ENCODE measurements at regions not wholly inside any gene's neighbourhood (a gene's known extent, or its start where the extent isn't known, plus 50 kb on each side); places are given as distances from the start of the nearest gene placed in this dataset.

DNA sequence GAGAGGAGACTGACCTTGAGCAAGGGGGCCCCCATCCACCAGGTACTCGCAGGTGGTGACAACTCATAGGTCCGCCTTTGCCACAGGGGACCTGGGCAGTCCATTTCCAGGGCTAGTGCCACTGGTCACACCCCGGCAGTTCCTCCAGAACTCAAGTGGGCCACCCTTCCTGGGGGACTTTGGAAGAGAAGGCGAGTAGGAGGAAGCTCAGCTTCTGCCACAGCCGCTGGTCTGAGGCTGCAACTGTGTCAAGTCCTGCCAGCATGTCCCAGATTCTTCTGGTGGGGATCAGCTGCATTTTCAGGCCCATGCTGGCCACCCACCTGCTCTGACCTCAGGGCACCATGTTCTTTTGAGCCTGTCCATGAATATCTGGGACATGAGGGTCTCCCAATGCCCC lies 423.9 kb upstream of the MYT1L start:
- no peak for DNase-seq

- no peak for DNase-seq
Measured at GRCh38 chr2:2751715-2752315, 420.7 kb upstream of the MYT1L start.

GRCh38 chr2:2750867-2751714 lies 420.0 kb upstream of the MYT1L start:
- no peak for DNase-seq

GRCh38 chr2:2749206-2749598 lies 418.1 kb upstream of the MYT1L start:
- no peak for DNase-seq

GRCh38 chr2:2748399-2749205 lies 417.5 kb upstream of the MYT1L start:
- DNase-seq = no peak

- no peak for DNase-seq
Measured at GRCh38 chr2:2747797-2748301, 416.8 kb upstream of the MYT1L start.

GRCh38 chr2:2746731-2747130 lies 415.7 kb upstream of the MYT1L start:
- no peak for DNase-seq

DNA sequence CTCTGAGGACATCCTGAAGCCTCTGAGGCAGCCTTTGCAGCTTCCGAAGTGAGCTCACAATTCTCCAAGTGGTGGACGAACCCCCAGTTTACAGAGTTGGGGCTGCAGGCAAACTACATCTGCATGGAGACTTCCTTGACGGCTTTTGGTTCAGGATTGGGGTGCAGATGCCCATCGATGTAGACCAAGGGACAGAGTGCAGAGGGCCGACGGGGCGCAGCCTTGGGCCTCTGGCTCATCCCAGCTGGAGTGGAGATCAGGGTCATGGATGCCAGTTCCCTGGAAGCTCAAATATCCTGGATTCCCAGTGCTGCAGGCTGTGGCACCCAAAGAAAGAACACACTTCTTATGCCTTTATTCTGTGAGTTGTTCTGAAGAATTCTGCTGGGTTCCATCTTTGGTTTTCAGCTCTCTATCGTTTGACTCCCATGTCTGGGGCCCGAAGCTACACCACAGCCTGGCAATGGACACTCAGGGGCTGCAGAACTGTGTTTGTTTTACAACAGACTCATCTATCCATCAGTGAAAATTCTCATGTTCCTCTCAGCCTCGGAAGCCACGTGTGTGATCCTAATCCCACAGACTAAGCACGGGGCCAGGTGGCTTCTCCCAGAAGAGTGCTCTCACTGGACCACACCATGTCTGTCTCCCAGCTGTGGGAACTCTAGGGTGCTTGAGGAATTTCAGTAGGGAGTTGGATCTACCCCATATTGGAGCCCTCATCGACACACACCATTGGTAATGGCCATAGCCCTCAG lies 414.1 kb upstream of the MYT1L start:
- no peak for DNase-seq

DNA sequence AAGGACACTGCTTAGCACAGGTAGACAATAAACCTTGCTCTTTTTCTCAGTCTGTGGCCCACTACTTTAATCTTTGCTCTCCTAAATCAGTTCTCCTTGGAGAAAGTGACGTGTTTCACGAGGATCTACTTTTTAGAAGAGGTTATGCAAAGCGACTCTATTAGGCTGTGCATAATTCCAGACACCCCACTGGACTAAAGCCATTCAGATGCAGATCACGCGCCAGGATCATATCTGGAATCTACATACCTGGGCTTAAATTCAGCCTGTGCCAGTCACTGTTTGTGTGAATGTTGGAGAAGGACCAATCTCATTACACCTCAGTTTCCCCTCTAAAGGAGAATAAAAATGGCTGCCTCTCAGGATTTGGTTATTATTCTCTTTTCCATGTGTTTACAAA lies 413.0 kb upstream of the MYT1L start:
- no peak for DNase-seq

DNA sequence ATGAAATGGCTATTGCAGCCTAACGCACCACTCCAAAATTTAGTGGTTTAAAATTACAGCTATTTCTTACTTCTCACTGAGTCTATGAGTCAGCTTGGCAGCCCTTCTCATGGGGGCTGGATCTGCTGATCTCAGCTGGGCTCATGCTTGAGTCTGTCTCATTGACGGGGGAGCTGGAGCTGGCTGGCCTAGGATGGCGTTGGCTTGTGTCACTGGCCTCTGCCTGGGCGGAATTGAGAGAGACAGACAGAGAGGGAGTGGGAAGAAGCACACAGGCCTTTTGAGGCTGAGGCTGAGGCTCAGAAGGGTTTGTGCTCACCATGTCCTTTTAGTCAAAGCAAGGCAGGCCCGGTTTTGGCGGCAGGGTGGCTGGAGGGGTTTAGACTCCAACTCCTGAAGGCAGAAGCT lies 412.1 kb upstream of the MYT1L start:
- DNase-seq = no peak

DNA sequence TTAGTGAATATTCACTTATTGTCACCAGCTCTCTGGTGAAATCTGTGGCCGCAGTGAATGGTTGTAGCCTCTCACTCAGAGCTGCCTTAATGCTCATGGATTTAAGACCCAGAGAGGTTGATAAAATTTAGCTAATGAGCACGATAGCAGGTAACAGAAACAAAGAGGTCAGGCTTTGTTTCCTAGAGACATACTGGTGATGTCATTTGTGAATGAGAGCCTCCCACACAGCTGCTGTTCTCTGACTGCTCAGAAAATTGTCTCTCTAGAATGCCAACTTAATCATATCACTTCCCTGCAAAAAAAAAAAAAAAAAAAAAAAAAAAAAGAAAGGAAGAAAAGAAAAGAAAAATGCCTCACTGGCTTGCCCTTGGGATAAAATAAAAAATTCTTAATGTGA lies 411.7 kb upstream of the MYT1L start:
- no peak for DNase-seq

- no peak for DNase-seq
Measured at GRCh38 chr2:2740238-2740775, 409.2 kb upstream of the MYT1L start.

- DNase-seq = no peak
Measured at GRCh38 chr2:2739231-2739795, 408.2 kb upstream of the MYT1L start.

DNA sequence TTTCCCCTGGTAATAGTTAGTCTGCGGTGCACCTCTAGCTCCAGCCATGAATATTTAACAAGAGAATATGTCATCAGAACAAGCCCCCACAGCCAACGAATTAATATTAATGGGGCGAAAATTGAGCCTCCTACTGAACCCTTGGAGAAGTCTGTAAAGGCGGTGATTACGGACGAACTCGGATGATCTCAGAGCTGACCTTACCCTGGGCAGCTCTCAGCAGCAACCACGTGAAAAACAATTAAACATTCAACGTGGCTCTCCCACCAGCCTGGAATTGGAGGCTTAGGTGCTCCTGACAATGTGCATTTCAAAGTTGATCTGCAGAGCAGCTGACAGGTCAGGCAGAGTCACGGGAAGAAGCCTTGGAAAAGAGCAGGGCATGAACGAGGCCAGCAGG lies 407.6 kb upstream of the MYT1L start:
- DNase-seq = no peak

DNA sequence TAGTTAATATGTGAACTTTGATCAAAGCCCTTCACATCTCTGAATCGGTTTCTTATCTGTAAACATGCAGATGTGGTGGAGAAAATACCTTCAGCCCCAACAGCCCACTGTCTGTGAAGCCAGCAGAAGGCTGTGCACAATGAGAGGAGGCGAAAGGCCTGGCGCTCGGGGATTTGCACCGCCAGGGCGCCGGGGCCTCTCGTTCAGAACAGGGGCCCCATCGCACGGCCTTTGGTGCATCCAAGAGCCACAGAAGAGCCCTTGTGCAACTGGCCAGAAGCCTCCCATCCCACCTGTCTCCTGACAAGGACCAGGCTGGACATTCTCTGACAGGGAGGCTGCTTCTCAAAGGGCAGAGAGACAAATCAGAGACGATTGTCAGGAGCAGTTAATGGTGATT lies 407.2 kb upstream of the MYT1L start:
- no peak for DNase-seq

- DNase-seq = no peak
Measured at GRCh38 chr2:2735041-2735440, 404.0 kb upstream of the MYT1L start.

DNA sequence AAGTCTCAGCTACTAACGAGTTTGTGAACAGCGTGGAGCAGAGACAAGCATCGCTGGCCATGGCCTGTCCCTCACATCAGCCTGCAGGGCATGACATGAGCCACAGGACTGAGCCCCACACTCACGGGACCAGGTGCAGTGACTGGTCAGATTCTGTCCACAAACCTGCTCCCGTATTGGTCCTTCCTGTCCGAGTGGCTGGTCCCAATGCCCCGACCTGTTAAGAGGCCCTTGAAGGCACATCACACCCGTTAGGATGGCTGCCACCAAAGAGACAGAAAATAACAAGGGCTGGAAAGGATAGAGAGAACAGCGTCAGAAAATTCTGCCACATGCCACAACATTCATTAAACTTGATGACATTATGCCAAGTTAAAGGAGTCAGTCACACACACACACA lies 403.2 kb upstream of the MYT1L start:
- DNase-seq = no peak

GRCh38 chr2:2733818-2734217 lies 402.7 kb upstream of the MYT1L start:
- DNase-seq = no peak

DNA sequence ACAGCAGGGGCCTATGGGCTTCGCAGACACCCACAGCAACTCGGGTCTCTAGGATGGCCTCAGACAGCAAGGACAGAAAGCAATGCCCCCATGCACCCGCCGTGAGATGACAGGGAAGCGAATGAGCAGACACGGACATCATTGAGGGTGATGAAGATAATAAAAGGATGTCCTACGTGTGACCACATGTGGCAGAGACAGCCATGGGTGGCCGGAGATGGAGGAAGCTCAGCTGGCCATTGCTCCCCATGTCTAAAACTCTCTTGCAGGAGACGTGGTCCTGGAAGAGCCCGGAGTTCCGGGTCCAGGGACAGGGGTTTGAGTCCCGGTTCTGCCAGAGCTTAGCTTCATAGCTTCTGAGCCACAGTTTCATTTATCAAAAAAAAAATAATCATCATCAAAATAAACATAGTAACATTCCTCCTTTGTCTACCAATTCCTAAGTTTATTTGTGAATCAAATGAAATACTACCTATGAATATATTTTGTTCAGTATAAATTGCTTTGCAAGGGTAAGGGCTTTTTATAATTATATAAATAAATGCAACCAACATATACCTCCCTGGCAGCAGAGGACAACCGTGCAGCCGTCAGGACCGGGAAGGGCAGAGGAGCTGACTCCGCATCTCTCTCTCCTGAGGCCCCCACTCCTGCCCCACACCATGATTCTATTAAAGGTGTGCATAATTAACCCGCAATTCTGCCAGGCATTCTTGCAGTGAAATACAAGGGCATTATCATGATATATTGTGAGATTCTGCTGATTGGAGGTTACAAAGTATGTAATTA lies 401.4 kb upstream of the MYT1L start:
- no peak for DNase-seq

GRCh38 chr2:2731816-2732284 lies 400.8 kb upstream of the MYT1L start:
- DNase-seq = no peak

DNA sequence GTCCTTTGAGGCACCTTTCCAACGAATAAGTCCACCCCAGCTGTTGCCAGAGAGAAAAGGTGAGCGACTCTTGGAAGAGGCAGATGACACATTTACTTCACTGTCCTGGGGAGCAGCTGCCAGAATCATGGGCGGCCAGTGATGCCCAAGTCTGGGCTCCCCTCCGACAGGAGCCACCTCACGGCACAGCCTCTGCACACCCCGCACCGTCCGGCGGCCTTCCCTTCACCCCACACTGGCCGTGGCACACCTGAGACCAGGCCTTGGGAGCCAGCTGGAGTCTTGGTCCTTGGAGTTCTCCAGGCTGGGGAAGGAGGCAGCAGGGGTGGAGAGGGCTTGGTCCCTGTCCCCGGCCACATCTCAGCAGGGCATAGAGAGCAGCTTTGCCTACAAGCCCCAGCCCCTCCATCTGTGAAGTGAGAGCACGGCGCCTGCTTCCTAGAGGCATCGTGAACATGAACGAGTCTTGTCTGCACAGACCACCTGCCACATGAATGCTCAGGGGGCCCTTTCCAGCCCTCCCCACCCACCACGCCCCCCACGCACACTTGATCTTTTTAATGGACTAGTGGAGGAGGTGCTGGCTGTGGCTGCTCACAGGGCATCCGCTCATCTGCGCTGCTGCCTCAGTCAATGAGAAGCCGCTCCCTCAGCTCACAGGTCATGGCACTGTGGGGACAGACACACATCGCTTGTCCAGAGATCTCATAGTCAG lies 400.2 kb upstream of the MYT1L start:
- no peak for DNase-seq

Measured in bone marrow (tissue), 2 donors.